OCI-LY3 (cell line): ENCODE measurements at regions not wholly inside any gene's neighbourhood (a gene's known extent, or its start where the extent isn't known, plus 50 kb on each side); places are given as distances from the start of the nearest gene placed in this dataset.

Source experiments
- H2AFZ ChIP-seq: fragments of 200-600, 300-600 bp; shearing (Covaris generic); 2 replicates; pipeline ENCODE4 v1.6.0; 2014; ENCODE audit warnings: antibody characterized with exemption, low read depth, low read length
- H3K27ac ChIP-seq: fragments of 200-600, 300-600 bp; sonication (generic); 2 replicates; pipeline ENCODE4 v1.5.1; 2014; ENCODE audit warnings: mild to moderate bottlenecking, low read length, moderate library complexity, mixed read lengths
- H3K27me3 ChIP-seq: fragments of 200-600, 300-600 bp; sonication (generic); 2 replicates; pipeline ENCODE4 v1.6.1; 2014; ENCODE audit warnings: low read depth, low read length, mixed read lengths
- H3K36me3 ChIP-seq: fragments of 200-600, 300-600 bp; sonication (generic); replicated peaks from 2 replicates; pipeline ENCODE3; 2014; ENCODE audit warnings: low read depth, low read length, mixed read lengths
- H3K4me1 ChIP-seq: fragments of 300-600, 200-600 bp; sonication (generic); 2 replicates; pipeline ENCODE4 v1.6.1; 2014; ENCODE audit warnings: low read length, mixed read lengths
- H3K4me2 ChIP-seq: fragments of 200-600, 300-600 bp; sonication (generic); 2 replicates; pipeline ENCODE4 v1.6.1; 2014; ENCODE audit warnings: low read length, mixed read lengths
- H3K4me3 ChIP-seq: fragments of 300-600, 200-600 bp; sonication (generic); 2 replicates; pipeline ENCODE4 v1.5.1; 2014; ENCODE audit warnings: antibody characterized with exemption, mild to moderate bottlenecking, low read length, moderate library complexity
- H3K79me2 ChIP-seq: fragments of 300-600, 200-600 bp; shearing (Covaris generic); 2 replicates; pipeline ENCODE4 v1.6.1; 2014; ENCODE audit warnings: mild to moderate bottlenecking, low read length, mixed read lengths
- H3K9ac ChIP-seq: fragments of 300-600, 200-600 bp; shearing (Covaris generic); 2 replicates; pipeline ENCODE4 v1.6.0; 2014; ENCODE audit warnings: mild to moderate bottlenecking, low read length, moderate library complexity
- H3K9me3 ChIP-seq: fragments of 200-600, 300-600 bp; shearing (Covaris generic); 2 replicates; pipeline ENCODE4 v1.6.1; 2014; ENCODE audit warnings: low read length, mixed read lengths; ENCODE audit not compliant: insufficient read depth
- H4K20me1 ChIP-seq: fragments of 200-600, 300-600 bp; sonication (generic); 2 replicates; pipeline ENCODE4 v1.6.1; 2016; ENCODE audit warnings: low read length, mixed read lengths; ENCODE audit not compliant: insufficient read depth
- EZH2phosphoT487 ChIP-seq: fragments of 200-600 bp; shearing (Covaris generic); IDR thresholded peaks from 2 replicates; pipeline ENCODE4 v1.6.1; 2018; ENCODE audit warnings: antibody characterized with exemption, mixed run types, low read depth
- TF ChIP-seq, protein P1 (sequence below): fragments of 200-600, 300-600 bp; sonication (generic); IDR thresholded peaks from 2 replicates; pipeline ENCODE4 v1.5.1; 2014; ENCODE audit warnings: antibody characterized with exemption, low read length, low read depth

DNA sequence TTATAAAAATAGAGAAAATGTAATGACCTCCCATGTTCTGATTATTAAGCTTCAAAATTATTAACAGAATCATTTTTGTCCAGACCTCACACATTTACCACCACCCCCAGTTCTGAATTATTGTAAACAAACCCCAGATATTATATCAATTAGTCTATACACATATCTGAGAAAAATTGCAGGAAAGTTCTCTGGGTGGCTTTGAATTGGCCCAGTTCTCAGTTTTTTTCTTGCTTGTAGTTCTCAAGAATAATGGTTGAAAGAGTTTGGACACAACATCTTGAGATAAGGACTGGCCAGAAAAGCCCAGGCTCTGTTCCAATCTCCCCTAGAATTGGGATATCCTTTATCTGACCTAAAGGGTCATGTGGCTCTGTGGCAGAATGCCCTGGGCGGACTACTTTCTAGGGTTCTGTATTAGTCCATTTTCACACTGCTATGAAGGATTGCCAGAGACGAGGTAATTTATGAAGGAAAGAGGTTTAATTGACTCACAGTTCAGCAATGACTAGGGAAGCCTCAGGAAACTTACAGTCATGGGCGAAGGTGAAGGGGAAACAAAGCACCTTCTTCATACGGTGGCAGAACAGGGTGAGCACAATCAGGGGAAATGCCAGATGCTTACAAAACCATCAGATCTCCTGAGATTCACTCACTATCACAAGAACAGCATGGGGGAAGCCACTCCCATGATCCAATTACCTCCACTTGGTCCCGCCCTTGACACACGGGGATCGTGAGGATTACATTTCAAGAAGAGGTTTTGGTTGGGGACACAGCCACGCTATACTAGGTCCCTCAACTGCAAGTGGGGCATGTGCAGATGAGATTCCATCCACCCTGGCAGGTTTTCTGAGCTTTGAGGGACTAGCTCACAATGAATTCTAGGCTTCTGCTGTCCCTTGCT is 1504.6 kb upstream of the FLRT2 start:
- Histone ChIP-seq H3K79me2 (no peaks in the 10 kb centered on the region), H3K4me1 (no peaks in the 10 kb centered on the region), H3K9ac (no peak overlapping the region), H4K20me1 (no peaks in the 10 kb centered on the region), H3K27ac (no peak overlapping the region), H3K27me3 (no peaks in the 10 kb centered on the region), H2AFZ (no peak overlapping the region), H3K4me3 (no peak overlapping the region), H3K9me3 (no peaks in the 10 kb centered on the region; the same call in 1 of the 2 replicates), H3K36me3 (no peaks in the 10 kb centered on the region), H3K4me2 (no peak overlapping the region)
- TF ChIP-seq, protein P1, sequence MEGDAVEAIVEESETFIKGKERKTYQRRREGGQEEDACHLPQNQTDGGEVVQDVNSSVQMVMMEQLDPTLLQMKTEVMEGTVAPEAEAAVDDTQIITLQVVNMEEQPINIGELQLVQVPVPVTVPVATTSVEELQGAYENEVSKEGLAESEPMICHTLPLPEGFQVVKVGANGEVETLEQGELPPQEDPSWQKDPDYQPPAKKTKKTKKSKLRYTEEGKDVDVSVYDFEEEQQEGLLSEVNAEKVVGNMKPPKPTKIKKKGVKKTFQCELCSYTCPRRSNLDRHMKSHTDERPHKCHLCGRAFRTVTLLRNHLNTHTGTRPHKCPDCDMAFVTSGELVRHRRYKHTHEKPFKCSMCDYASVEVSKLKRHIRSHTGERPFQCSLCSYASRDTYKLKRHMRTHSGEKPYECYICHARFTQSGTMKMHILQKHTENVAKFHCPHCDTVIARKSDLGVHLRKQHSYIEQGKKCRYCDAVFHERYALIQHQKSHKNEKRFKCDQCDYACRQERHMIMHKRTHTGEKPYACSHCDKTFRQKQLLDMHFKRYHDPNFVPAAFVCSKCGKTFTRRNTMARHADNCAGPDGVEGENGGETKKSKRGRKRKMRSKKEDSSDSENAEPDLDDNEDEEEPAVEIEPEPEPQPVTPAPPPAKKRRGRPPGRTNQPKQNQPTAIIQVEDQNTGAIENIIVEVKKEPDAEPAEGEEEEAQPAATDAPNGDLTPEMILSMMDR: no peak
- no peak for TF ChIP-seq EZH2phosphoT487

DNA sequence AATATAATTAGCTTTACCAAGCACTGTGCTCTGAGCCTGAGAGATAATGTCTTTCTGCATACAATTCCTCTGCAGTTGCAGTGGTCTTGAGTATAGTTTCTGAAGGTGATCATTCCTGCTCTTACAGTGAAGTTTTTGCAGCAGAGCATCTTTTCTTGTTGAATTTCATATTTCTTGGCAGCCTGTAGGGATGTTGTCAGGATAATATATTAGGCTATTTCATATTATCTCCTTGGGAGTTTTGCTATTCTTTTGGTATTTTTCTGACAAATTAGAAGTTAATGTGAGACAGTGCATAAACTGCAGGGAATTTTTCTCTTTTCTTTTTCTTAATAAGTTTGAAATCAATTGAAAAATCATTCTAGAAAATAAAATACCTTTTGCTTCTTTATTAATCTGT is 1502.6 kb upstream of the FLRT2 start:
- H3K27me3 ChIP-seq: no peaks in the 10 kb centered on the region
- no peak for TF ChIP-seq EZH2phosphoT487
- TF ChIP-seq, protein P1: no peak
- no peaks in the 10 kb centered on the region for H3K9me3 ChIP-seq
- H4K20me1 ChIP-seq: no peaks in the 10 kb centered on the region
- H2AFZ ChIP-seq: no peak overlapping the region
- no peak overlapping the region for H3K9ac ChIP-seq
- H3K4me2 ChIP-seq: no peak overlapping the region
- no peak overlapping the region for H3K27ac ChIP-seq
- no peaks in the 10 kb centered on the region for H3K4me1 ChIP-seq
- no peak overlapping the region for H3K4me3 ChIP-seq
- H3K36me3 ChIP-seq: no peaks in the 10 kb centered on the region
- no peaks in the 10 kb centered on the region for H3K79me2 ChIP-seq

DNA sequence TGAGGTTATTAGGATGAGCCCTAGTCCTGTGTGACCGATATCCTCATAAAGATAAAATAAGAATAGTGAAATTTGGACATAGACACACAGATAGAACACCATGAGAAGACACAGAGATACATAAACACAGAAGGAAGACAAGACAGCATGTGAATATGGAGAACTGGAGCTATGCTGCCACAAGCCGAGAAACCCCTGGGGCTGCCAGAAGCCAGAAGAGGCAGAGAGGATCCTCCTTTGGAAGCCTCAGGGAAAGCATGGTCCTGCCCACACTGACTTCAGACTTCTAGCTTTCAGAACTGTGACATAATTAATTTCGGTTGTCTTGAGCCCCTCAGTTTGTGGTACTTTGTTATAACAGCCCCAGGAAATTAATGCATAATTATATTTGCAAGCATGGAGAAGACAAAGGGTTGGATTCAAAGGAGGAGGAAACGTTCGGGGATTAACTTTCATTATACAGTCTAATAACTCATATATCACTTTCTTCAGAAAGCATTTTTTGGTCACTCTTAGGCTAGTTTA is 1501.8 kb upstream of the FLRT2 start:
- H3K9me3 ChIP-seq: no peaks in the 10 kb centered on the region
- H3K27ac ChIP-seq: no peak overlapping the region
- no peak overlapping the region for H3K9ac ChIP-seq
- no peaks in the 10 kb centered on the region for H3K36me3 ChIP-seq
- H3K4me1 ChIP-seq: no peaks in the 10 kb centered on the region
- H3K4me2 ChIP-seq: no peak overlapping the region
- no peaks in the 10 kb centered on the region for H4K20me1 ChIP-seq
- no peak overlapping the region for H3K4me3 ChIP-seq
- no peaks in the 10 kb centered on the region for H3K79me2 ChIP-seq
- no peaks in the 10 kb centered on the region for H3K27me3 ChIP-seq
- TF ChIP-seq, protein P1: no peak
- H2AFZ ChIP-seq: no peak overlapping the region

DNA sequence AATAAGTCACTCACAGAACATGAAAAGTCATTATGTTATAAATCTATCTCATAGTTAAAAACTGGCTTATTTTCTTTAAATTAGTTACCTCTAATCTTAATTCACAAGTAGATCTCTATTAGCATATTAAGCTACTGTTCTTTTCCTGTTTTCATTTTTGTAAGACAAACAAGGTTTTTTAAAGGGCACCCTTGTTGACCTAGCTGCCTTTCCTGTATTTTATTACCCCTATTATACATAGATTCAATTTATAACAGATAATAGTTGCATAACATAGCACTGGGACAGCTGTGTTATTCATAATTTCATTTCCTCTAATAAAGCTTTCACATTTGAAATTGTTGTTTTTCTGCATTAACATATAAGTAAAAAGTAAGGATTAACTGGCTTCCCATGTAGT is 1500.7 kb upstream of the FLRT2 start:
- H3K79me2 ChIP-seq: no peaks in the 10 kb centered on the region
- no peaks in the 10 kb centered on the region for H3K9me3 ChIP-seq
- no peak overlapping the region for H3K4me3 ChIP-seq
- H3K36me3 ChIP-seq: no peaks in the 10 kb centered on the region
- TF ChIP-seq, protein P1: no peak
- TF ChIP-seq EZH2phosphoT487: no peak
- H3K4me2 ChIP-seq: no peak overlapping the region
- no peaks in the 10 kb centered on the region for H4K20me1 ChIP-seq
- no peaks in the 10 kb centered on the region for H3K27me3 ChIP-seq
- no peaks in the 10 kb centered on the region for H3K4me1 ChIP-seq
- no peak overlapping the region for H2AFZ ChIP-seq
- H3K27ac ChIP-seq: no peak overlapping the region
- H3K9ac ChIP-seq: no peak overlapping the region
